GM12891 (cell line): ENCODE measurements at regions not wholly inside any gene's neighbourhood (a gene's known extent, or its start where the extent isn't known, plus 50 kb on each side); places are given as distances from the start of the nearest gene placed in this dataset.

Experiments used
- POLR2A ChIP-seq: IDR thresholded peaks from 2 replicates; pipeline ENCODE4 v1.6.1; 2011; ENCODE audit warnings: low read depth, low read length, control low read depth
- SPI1 ChIP-seq: IDR thresholded peaks from 2 replicates; pipeline ENCODE4 v1.6.1; 2011; ENCODE audit warnings: low read depth, low read length, control low read depth

DNA sequence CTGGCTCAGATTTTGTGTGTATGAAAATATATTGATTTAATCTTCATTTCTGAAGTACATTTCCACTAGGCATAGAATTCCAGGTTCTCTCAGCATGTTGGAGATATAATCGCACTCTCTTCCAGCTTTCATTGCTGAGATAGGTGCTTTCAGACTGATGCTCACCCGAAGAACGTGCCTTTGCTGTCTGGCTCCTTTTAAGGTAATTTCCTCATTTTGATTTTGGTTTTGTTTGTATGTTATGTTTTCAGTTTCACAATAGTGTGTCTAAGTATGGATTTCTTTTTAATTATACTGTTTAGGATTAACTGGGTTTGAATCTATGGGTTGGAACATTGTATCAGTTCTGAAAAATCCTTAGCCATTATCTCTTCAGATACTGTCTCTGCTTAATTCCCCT, 132.0 kb upstream of the NFIB start:
- TF ChIP-seq POLR2A, result no peak
- no peak for TF ChIP-seq SPI1
